Body of pancreas (tissue), 4 donors: ENCODE measurements at regions not wholly inside any gene's neighbourhood (a gene's known extent, or its start where the extent isn't known, plus 50 kb on each side); places are given as distances from the start of the nearest gene placed in this dataset.

Experiments
- ATAC-seq: fragments of 150-250 bp; one replicate; pipeline ENCODE4 v1.9.1; 2016
- DNase-seq, 4 donors: peaks; one replicate each; pipeline ENCODE4 v3.0.0-alpha.2; 2019
- H3K27ac ChIP-seq, 4 donors: fragments of 200-600 bp; sonication (generic); 1 replicate in 3 of 4; 2 replicates in 1 of 4; pipeline versions ENCODE4 v1.5.1 to v1.6.1; 2016 to 2019; ENCODE audit warnings: mild to moderate bottlenecking in 1 of 4, mixed read lengths in 1 of 4, moderate library complexity in 1 of 4
- H3K27me3 ChIP-seq, 2 donors: fragments of 200-600 bp; sonication (generic); one replicate each; pipeline ENCODE4 v1.6.0; 2016; ENCODE audit warnings: mild to moderate bottlenecking in 1 of 2
- H3K36me3 ChIP-seq, 2 donors: fragments of 200-600 bp; sonication (generic); replicated peaks in 1 of 2; 2 replicates each; pipeline ENCODE4 v1.5.1; 2016; ENCODE audit warnings: low read depth in 2 of 2; ENCODE audit not compliant: insufficient read depth in 1 of 2
- H3K4me1 ChIP-seq: fragments of 200-600 bp; sonication (generic); one replicate; pipeline ENCODE4 v1.6.0; 2016
- H3K4me3 ChIP-seq, 2 donors: fragments of 200-600 bp; sonication (generic); 1 replicate in 1 of 2; 2 replicates in 1 of 2; pipeline ENCODE4 v1.5.1; 2016 to 2019
- H3K9me3 ChIP-seq, 3 donors: fragments of 200-600 bp; sonication (generic); 1 replicate in 2 of 3; 2 replicates in 1 of 3; pipeline ENCODE4 v1.5.1; 2016
- POLR2A ChIP-seq, 3 donors: fragments of 450-650 bp; IDR thresholded peaks; one replicate each; pipeline ENCODE4 v1.6.1; 2016; ENCODE audit warnings: antibody characterized with exemption in 3 of 3, mild to moderate bottlenecking in 2 of 3
- WGBS, 2 donors: methylation state at CpG; one replicate each; pipeline ENCODE4 v1.1.5; 2017; 5-methylcytosine and 5-hydroxymethylcytosine counted together
- intact Hi-C: fragments of 100-400 bp; cut with DNase I; formaldehyde crosslinking; loops from one replicate; pipeline ENCODE4 v1.15.1; 2023
- TF ChIP-seq, protein P1 (sequence below), 7 experiments: fragments of 450-650 bp in 4 of 7; fragments of 200-600 bp in 3 of 7; sonication (generic) in 3 of 7; IDR thresholded peaks; one replicate each; pipeline ENCODE4 v1.5.1; 2016 to 2019; ENCODE audit warnings: antibody characterized with exemption in 7 of 7

DNA sequence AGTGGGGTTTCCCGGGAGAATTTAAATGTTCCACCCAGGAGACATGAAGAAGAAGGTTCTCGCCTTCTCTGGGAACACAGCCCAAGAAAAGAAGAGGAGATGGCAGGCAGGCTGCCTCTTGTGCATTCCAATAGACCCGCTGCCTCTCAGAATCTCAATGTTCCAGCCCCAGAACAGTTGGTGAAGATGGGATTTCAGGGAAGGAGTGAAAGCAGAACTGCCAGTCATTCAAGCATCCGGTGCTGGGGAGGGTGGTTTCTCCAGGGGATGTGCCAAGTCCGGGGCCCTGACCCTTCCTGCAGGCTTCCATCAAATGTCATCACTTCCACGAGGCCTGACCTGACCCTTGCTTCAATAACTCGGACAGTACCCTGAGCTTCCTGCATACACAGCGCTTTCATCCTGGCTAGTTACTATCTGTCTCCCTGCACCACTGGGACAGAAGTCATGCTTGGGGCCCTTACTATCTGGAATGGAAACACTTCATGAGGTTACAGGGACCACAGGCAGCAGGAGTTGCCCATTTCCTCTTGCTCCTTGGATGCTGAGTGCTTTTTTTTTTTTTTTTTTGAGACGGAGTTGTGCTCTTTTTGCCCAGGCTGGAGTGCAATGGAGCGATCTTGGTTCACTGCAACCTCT is 386.6 kb upstream of the POU3F1 start:
- 49 to 54% methylated on average over 10 of the region's 10 CpGs for WGBS, 2 donors
- Histone ChIP-seq H3K27ac (no peak overlapping the region), H3K4me1 (no peaks in the 10 kb centered on the region), H3K36me3 (no peaks in the 10 kb centered on the region), H3K4me3 (no peak overlapping the region), H3K9me3 (no peaks in the 10 kb centered on the region), H3K27me3 (no peaks in the 10 kb centered on the region)
- intact Hi-C loops = no loop called here
- DNase-seq (no peak), ATAC-seq (no peak)
- TF ChIP-seq, protein P1, sequence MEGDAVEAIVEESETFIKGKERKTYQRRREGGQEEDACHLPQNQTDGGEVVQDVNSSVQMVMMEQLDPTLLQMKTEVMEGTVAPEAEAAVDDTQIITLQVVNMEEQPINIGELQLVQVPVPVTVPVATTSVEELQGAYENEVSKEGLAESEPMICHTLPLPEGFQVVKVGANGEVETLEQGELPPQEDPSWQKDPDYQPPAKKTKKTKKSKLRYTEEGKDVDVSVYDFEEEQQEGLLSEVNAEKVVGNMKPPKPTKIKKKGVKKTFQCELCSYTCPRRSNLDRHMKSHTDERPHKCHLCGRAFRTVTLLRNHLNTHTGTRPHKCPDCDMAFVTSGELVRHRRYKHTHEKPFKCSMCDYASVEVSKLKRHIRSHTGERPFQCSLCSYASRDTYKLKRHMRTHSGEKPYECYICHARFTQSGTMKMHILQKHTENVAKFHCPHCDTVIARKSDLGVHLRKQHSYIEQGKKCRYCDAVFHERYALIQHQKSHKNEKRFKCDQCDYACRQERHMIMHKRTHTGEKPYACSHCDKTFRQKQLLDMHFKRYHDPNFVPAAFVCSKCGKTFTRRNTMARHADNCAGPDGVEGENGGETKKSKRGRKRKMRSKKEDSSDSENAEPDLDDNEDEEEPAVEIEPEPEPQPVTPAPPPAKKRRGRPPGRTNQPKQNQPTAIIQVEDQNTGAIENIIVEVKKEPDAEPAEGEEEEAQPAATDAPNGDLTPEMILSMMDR (IDR thresholded peaks at IDR 0.05) = no peak
- TF ChIP-seq POLR2A (IDR thresholded peaks at IDR 0.05) = no peak

DNA sequence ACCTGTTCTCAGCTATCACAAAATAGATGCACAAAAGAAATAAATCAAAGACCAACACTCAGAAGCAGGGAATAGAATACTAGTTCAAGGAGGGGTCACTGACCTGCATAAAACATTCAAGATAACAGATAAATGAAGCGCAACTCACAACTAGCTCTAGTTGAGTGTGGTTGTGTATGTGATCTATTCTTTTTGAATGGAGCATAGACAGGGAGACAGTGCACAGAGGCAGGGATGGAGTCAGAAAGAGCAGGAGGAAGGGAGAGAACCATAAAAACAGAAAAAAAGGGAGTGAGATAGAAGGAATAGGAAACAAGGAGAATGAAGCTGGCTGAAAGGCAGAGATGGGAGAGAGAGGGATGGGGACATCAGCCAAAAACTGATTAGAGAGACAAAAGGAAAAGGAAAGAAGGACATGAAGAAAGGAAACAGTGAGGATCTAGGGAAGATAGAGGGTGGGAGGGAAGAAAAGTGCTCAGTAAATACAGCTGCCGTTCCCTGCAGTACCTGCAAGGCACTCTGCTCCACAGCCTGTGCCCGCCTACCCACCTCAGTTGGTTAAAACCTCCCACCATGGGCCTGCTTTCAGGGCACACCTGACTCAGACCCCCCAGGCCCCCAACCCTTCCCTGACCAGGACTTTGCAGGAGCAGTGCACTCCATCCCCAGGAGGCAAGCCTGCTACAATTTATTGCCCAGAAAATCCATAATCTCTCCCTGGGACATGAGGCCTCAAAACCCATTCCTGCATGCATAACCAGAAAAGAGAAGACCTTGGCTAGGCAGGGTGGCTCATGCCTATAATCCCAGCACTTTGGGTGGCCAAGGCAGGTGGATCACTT is 385.2 kb upstream of the POU3F1 start:
- TF ChIP-seq POLR2A (IDR thresholded peaks at IDR 0.05) = no peak
- TF ChIP-seq, protein P1 (IDR thresholded peaks at IDR 0.05) = no peak
- 57 to 77% methylated on average over 3 of the region's 3 CpGs for WGBS, 2 donors
- Histone ChIP-seq H3K27me3 (no peaks in the 10 kb centered on the region), H3K27ac (no peak overlapping the region), H3K4me1 (no peaks in the 10 kb centered on the region), H3K36me3 (no peaks in the 10 kb centered on the region), H3K9me3 (no peaks in the 10 kb centered on the region), H3K4me3 (no peak overlapping the region)
- ATAC-seq (no peak), DNase-seq (no peak)
- intact Hi-C loops = no loop called here

DNA sequence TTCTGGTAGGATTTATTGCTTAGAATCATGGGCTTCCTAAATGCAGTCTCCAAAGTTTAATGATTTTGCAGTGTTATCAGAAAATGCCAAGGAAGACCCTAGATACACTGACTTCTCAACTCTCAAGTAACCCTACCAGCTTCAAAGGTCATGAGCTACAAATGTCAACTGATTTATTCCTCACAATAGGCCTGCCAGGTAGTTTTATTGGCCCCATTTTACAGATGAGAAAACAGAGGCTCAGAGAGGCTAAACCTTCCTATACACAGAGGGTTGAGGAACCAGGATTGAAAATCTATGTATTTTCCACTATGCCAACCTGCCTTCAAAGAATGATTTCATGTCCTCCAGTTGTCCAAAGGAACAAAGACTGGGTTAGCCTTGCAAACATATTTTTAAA is 384.4 kb upstream of the POU3F1 start:
- intact Hi-C loops = no loop called here
- Histone ChIP-seq H3K27ac (no peak overlapping the region), H3K4me3 (no peak overlapping the region), H3K9me3 (no peaks in the 10 kb centered on the region), H3K27me3 (no peaks in the 10 kb centered on the region), H3K36me3 (no peaks in the 10 kb centered on the region), H3K4me1 (no peaks in the 10 kb centered on the region)
- ATAC-seq = no peak
- DNase-seq = no peak
- no peak for TF ChIP-seq POLR2A (IDR thresholded peaks at IDR 0.05)
- TF ChIP-seq, protein P1 (IDR thresholded peaks at IDR 0.05) = no peak

DNA sequence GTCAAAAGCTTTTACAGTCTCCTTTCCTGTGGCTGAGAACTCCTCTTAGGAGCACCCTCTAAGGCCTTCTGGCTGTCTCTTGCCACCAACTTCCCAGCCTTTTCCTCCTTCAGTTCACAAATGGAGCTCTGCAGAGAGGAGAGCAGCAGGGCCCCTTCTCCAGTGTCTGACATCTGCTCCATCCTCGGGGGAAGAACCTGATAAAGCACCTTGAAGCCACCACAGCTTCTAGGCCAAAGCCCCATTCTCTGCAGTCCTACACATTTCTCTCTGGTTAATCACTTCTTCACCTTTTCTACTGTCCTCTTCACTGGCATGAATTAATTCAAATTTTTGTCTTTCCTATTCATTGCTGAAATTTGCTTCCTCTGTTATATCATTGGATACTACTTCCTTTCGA is 378.1 kb upstream of the POU3F1 start:
- ATAC-seq = no peak
- Histone ChIP-seq H3K9me3 (no peaks in the 10 kb centered on the region), H3K27ac (no peak overlapping the region), H3K4me1 (no peaks in the 10 kb centered on the region), H3K27me3 (no peaks in the 10 kb centered on the region), H3K4me3 (no peak overlapping the region), H3K36me3 (no peaks in the 10 kb centered on the region)
- no peak for DNase-seq
- intact Hi-C loops = no loop called here
- 44 to 52% methylated on average over 2 of the region's 2 CpGs for WGBS, 2 donors
- no peak for TF ChIP-seq POLR2A (IDR thresholded peaks at IDR 0.05)
- TF ChIP-seq, protein P1 (IDR thresholded peaks at IDR 0.05) = no peak
